ENCODE measurements at regions not wholly inside any gene's neighbourhood (a gene's known extent, or its start where the extent isn't known, plus 50 kb on each side); places are given as distances from the start of the nearest gene placed in this dataset.

GRCh38 chr1:209064850-209065706 lies 518.4 kb upstream of the CAMK1G start:
- TF ChIP-seq CTCF (conservative IDR thresholded peaks at IDR 0.05 in 1 of 2, IDR thresholded peaks at IDR 0.05 in 1 of 2; ENCODE audit: extremely low read depth in 1 of 2, insufficient read depth in 1 of 2, low read depth in 1 of 2, low read length in 2 of 2): no peak
- no peak for TF ChIP-seq EZH2 (IDR thresholded peaks at IDR 0.05; ENCODE audit: borderline replicate concordance, low read length)
